Neural cell (in vitro differentiated cells): ENCODE measurements at regions not wholly inside any gene's neighbourhood (a gene's known extent, or its start where the extent isn't known, plus 50 kb on each side); places are given as distances from the start of the nearest gene placed in this dataset.

Experiments
- CTCF ChIP-seq: fragments of 450-650 bp; IDR thresholded peaks from 2 replicates; pipeline ENCODE4 v1.5.1; 2014; ENCODE audit warnings: antibody characterized with exemption, mild to moderate bottlenecking, moderate library complexity; ENCODE audit not compliant: poor library complexity, severe bottlenecking
- EP300 ChIP-seq: fragments of 450-650 bp; conservative IDR thresholded peaks from 2 replicates; pipeline ENCODE4 v1.6.1; 2014; ENCODE audit warnings: antibody characterized with exemption, mild to moderate bottlenecking, moderate library complexity; ENCODE audit not compliant: poor library complexity, severe bottlenecking
- EZH2 ChIP-seq: fragments of 200-600, 300-800 bp; shearing (Covaris generic), sonication (generic); IDR thresholded peaks from 2 replicates; pipeline ENCODE4 v1.6.1; 2014; ENCODE audit warnings: antibody characterized with exemption, low read length, borderline replicate concordance, mild to moderate bottlenecking; ENCODE audit not compliant: insufficient read depth, poor library complexity, severe bottlenecking
- MXI1 ChIP-seq: fragments of 450-650 bp; conservative IDR thresholded peaks from 2 replicates; pipeline ENCODE4 v1.6.1; 2014; ENCODE audit warnings: antibody characterized with exemption, mild to moderate bottlenecking; ENCODE audit not compliant: poor library complexity, severe bottlenecking
- POLR2AphosphoS5 ChIP-seq: IDR thresholded peaks from 2 replicates; pipeline ENCODE4 v1.6.1; 2012
- RAD21 ChIP-seq: fragments of 450-650 bp; conservative IDR thresholded peaks from 2 replicates; pipeline ENCODE4 v1.6.1; 2014; ENCODE audit warnings: antibody characterized with exemption, mild to moderate bottlenecking, moderate library complexity
- REST ChIP-seq: IDR thresholded peaks from 2 replicates; pipeline ENCODE4 v1.6.1; 2012; ENCODE audit warnings: borderline replicate concordance
- SMC3 ChIP-seq: fragments of 450-650 bp; conservative IDR thresholded peaks from 2 replicates; pipeline ENCODE4 v1.6.1; 2014; ENCODE audit warnings: antibody characterized with exemption, mild to moderate bottlenecking, moderate library complexity; ENCODE audit not compliant: poor library complexity
- TAF1 ChIP-seq: IDR thresholded peaks from 2 replicates; pipeline ENCODE4 v1.6.1; 2012; ENCODE audit warnings: low read depth

- TF ChIP-seq CTCF (no peak), TAF1 (no peak), EZH2 (no peak), POLR2AphosphoS5 (no peak), EP300 (no peak), SMC3 (no peak), MXI1 (no peak), REST (no peak), RAD21 (no peak)
These were observed 270.0 kb upstream of the TCF4 start for GRCh38 chr18:55857956-55858355.
